Activated CD4-positive, alpha-beta T cell treated with anti-CD3 and anti-CD28 coated beads, Interleukin-10, Interleukin-2, amounts not matched to agents 100 ng/mL and 50 ng/mL, durations not matched to agents 16 hours and 8 hours (primary cell): ENCODE measurements at regions not wholly inside any gene's neighbourhood (a gene's known extent, or its start where the extent isn't known, plus 50 kb on each side); places are given as distances from the start of the nearest gene placed in this dataset.

Experiments
- DNase-seq: peaks from one replicate; pipeline ENCODE4 v3.0.0-alpha.2; 2020

- no peak for DNase-seq
These were observed 59.0 kb upstream of the IKBKE start for GRCh38 chr1:206411321-206411720.

- no peak for DNase-seq
These were observed 54.3 kb upstream of the IKBKE start for GRCh38 chr1:206415942-206416341.

- no peak for DNase-seq
These were observed 52.3 kb upstream of the IKBKE start for GRCh38 chr1:206417774-206418614.

GRCh38 chr1:206419250-206419649 lies 51.0 kb upstream of the IKBKE start:
- no peak for DNase-seq

DNA sequence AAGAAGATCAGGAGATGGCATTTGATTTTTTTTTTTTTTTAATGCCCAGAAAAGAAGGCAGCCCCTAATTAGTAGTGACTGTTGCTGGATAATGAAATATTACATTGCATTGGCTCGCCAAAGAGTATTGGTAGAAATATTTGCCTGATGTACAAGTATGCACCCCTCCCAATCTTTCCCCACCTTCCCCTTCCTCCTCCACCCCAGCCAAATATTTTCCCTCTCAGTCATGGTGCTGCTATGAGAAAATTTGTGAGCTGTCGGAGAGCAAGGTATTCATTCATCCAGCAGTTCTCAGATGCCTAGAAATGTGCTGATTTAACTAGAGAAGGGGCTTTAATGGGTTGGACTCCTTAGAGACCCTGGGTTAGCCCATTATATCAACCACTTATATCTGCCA lies 50.5 kb upstream of the IKBKE start:
- DNase-seq: no peak

DNA sequence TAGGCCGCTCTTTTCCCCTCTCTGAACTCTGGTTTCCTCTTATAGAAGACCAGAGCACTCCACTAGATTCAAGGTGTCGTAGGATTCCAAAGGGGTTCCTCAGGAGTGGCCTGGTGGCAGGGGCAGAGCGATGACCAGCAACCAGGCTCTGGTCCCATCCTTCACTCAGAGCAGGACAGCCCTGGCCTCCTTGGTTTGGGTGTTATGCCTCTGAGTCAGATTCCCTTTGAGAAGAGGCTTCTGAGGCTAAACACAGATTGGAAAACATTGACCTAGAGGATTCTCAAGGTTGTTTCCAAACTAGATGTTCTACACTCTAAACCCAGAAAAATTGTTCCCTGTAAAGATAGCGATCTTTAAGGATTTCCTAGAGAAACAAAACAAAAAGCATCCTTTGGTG lies 49.8 kb upstream of the IKBKE start:
- DNase-seq: no peak
